ENCODE measurements at regions not wholly inside any gene's neighbourhood (a gene's known extent, or its start where the extent isn't known, plus 50 kb on each side); places are given as distances from the start of the nearest gene placed in this dataset.

DNA sequence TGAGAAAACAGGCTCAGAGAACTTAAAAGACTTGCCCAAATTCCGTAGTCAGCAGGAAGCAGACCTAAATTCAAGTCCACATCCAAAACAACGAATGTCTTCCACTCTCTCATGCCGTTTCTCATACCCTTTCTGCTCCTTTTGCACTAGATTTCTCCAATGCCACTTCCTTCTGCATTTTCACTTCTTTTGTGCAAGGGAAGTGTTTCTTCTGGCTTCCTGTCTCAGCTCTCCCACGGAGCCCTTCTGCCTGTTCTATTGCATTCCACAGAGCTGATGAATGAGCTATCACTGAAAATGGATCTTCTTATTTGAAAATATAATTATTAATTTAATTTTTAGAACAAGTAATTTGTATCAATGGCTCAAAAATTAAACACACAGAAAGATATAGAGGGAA is 56.1 kb upstream of the STK24 start:
- Mint-ChIP-seq H3K27ac (ENCODE audit: unreplicated experiment) (no peak overlapping the region), H3K4me3 (ENCODE audit: unreplicated experiment) (no peak overlapping the region)
- TF ChIP-seq, protein P1, sequence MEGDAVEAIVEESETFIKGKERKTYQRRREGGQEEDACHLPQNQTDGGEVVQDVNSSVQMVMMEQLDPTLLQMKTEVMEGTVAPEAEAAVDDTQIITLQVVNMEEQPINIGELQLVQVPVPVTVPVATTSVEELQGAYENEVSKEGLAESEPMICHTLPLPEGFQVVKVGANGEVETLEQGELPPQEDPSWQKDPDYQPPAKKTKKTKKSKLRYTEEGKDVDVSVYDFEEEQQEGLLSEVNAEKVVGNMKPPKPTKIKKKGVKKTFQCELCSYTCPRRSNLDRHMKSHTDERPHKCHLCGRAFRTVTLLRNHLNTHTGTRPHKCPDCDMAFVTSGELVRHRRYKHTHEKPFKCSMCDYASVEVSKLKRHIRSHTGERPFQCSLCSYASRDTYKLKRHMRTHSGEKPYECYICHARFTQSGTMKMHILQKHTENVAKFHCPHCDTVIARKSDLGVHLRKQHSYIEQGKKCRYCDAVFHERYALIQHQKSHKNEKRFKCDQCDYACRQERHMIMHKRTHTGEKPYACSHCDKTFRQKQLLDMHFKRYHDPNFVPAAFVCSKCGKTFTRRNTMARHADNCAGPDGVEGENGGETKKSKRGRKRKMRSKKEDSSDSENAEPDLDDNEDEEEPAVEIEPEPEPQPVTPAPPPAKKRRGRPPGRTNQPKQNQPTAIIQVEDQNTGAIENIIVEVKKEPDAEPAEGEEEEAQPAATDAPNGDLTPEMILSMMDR (IDR thresholded peaks at IDR 0.05) = no peak

DNA sequence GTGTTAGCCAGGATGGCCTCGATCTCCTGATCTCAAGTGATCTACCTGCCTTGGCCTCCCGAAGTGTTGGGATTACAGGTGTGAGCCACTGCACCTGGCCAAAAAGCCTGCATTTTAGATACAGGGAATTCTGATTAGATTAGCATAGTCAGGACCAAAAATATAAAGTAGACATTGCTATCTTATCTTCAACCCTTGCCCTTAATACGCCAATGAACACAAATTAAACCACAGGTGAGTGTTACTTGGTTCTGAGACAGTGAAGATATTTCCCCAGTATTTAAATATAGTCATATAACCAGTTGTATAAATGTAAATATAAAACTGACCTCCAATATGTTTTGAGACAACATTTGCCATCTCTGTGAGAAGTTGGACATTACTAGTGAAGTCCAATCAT is 52.1 kb upstream of the STK24 start:
- TF ChIP-seq, protein P1 (IDR thresholded peaks at IDR 0.05) = no peak
- H3K4me3 Mint-ChIP-seq (ENCODE audit: unreplicated experiment) = no peak overlapping the region

More for the DNA sequence above, 56.1 kb upstream of the STK24 start:
- H3K4me1 Mint-ChIP-seq (ENCODE audit: unreplicated experiment) = peaks cover 3% of the 10 kb centered on the region
- H3K27me3 Mint-ChIP-seq (ENCODE audit: unreplicated experiment) = no peaks in the 10 kb centered on the region
- no peaks in the 10 kb centered on the region for H3K36me3 Mint-ChIP-seq (ENCODE audit: unreplicated experiment)
- peak; percentile 27 for DNase-seq (ENCODE audit: extremely low spot score, unreplicated experiment)
- no peaks in the 10 kb centered on the region for H3K9me3 Mint-ChIP-seq (ENCODE audit: unreplicated experiment)

More for the DNA sequence above, 52.1 kb upstream of the STK24 start:
- Mint-ChIP-seq H3K9me3 (ENCODE audit: unreplicated experiment) (no peaks in the 10 kb centered on the region), H3K4me1 (ENCODE audit: unreplicated experiment) (peaks cover 3% of the 10 kb centered on the region), H3K27ac (ENCODE audit: unreplicated experiment) (no peak overlapping the region), H3K27me3 (ENCODE audit: unreplicated experiment) (no peaks in the 10 kb centered on the region), H3K36me3 (ENCODE audit: unreplicated experiment) (no peaks in the 10 kb centered on the region)
- DNase-seq (ENCODE audit: extremely low spot score, unreplicated experiment) = no peak

All from osteocyte (in vitro differentiated cells).